Left lung (tissue), 4 donors: ENCODE measurements at regions not wholly inside any gene's neighbourhood (a gene's known extent, or its start where the extent isn't known, plus 50 kb on each side); places are given as distances from the start of the nearest gene placed in this dataset.

ENCODE experiments used
- ATAC-seq: fragments of 200-7000 bp; cut with Tn5 transposase; one replicate; pipeline ENCODE4 v1.9.1; 2020; ENCODE audit warnings: moderate library complexity
- DNase-seq, 4 donors: peaks; one replicate each; pipeline ENCODE4 v3.0.0-alpha.2; 2013 to 2020
- H3K27ac ChIP-seq, 2 donors: fragments of 200-600 bp; sonication (generic) in 1 of 2; one replicate each; pipeline versions ENCODE4 v1.5.0 to v1.8.0; 2020 to 2021
- H3K27me3 ChIP-seq, 2 donors: fragments of 200-600 bp; sonication (generic) in 1 of 2; one replicate each; pipeline versions ENCODE4 v1.5.0 to v1.8.0; 2020 to 2021
- H3K36me3 ChIP-seq, 2 donors: fragments of 200-600 bp; sonication (generic) in 1 of 2; one replicate each; pipeline versions ENCODE4 v1.5.0 to v1.8.0; 2020 to 2021
- H3K4me1 ChIP-seq, 2 donors: fragments of 200-600 bp; one replicate each; pipeline ENCODE4 v1.8.0; 2021
- H3K4me3 ChIP-seq, 2 donors: fragments of 200-600 bp; sonication (generic) in 1 of 2; one replicate each; pipeline versions ENCODE4 v1.5.0 to v1.8.0; 2020 to 2021; ENCODE audit warnings: mild to moderate bottlenecking in 1 of 2
- H3K9me3 ChIP-seq, 2 donors: fragments of 200-600 bp; sonication (generic) in 1 of 2; one replicate each; pipeline versions ENCODE4 v1.5.0 to v1.8.0; 2020 to 2021
- CTCF ChIP-seq, 2 donors: fragments of 200-600 bp; sonication (generic) in 1 of 2; IDR thresholded peaks; one replicate each; pipeline versions ENCODE4 v1.5.0 to v1.8.0; 2021; ENCODE audit warnings: antibody characterized with exemption in 2 of 2
- intact Hi-C, 2 donors: fragments of 100-400 bp; cut with DNase I; formaldehyde crosslinking; loops; one replicate each; pipeline versions ENCODE4 v1.11.2 to v1.14.2; 2022
- donor health status: DM: no; HTN: yes; CAD: no.
- donor health status: DM: no; HTN: no; CAD: no.

- no peak for DNase-seq
- no peaks in the 10 kb centered on the region for H3K9me3 ChIP-seq
- intact Hi-C loops: no loop called here
- H3K27me3 ChIP-seq: no peaks in the 10 kb centered on the region
- H3K4me3 ChIP-seq: no peak overlapping the region
- ATAC-seq: no peak
- H3K36me3 ChIP-seq: no peaks in the 10 kb centered on the region
- TF ChIP-seq CTCF (IDR thresholded peaks at IDR 0.05): no peak
- H3K27ac ChIP-seq: no peak overlapping the region
- H3K4me1 ChIP-seq: no peaks in the 10 kb centered on the region
These were observed 228.5 kb downstream of the ARPP21 start for GRCh38 chr3:35867791-35868190.

DNA sequence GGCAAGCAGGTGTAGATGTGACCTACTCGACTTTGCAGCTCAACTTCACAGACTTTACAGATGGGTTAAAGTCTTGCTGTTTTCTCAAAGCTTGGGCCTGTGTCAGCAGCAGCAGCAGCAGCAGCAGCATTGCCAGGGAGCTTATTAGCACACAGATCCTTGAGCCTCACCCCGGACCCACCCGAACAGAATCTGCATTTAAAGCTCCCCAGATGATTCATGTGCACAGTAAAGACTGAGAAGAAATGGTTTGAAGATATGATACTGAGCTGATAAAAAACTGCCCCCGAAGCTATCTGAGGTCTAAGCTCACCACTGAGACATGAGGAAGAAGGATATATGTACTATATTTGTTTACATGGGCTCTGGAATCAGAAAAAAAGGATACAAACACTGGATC lies 231.7 kb downstream of the ARPP21 start:
- Histone ChIP-seq H3K36me3 (no peaks in the 10 kb centered on the region), H3K4me3 (no peak overlapping the region), H3K9me3 (no peaks in the 10 kb centered on the region), H3K4me1 (no peaks in the 10 kb centered on the region), H3K27ac (no peak overlapping the region), H3K27me3 (no peaks in the 10 kb centered on the region)
- no peak for TF ChIP-seq CTCF (IDR thresholded peaks at IDR 0.05)
- DNase-seq: no peak
- ATAC-seq: no peak
- intact Hi-C loops: no loop called here

GRCh38 chr3:35883929-35884328 lies 244.6 kb downstream of the ARPP21 start:
- Histone ChIP-seq H3K4me1 (no peaks in the 10 kb centered on the region), H3K27me3 (no peaks in the 10 kb centered on the region), H3K9me3 (peaks cover 0 to 21% of the 10 kb centered on the region in 2 donors), H3K27ac (no peak overlapping the region), H3K4me3 (no peak overlapping the region), H3K36me3 (no peaks in the 10 kb centered on the region)
- DNase-seq: no peak
- TF ChIP-seq CTCF (IDR thresholded peaks at IDR 0.05): no peak
- no peak for ATAC-seq
- intact Hi-C loops: no loop called here

DNA sequence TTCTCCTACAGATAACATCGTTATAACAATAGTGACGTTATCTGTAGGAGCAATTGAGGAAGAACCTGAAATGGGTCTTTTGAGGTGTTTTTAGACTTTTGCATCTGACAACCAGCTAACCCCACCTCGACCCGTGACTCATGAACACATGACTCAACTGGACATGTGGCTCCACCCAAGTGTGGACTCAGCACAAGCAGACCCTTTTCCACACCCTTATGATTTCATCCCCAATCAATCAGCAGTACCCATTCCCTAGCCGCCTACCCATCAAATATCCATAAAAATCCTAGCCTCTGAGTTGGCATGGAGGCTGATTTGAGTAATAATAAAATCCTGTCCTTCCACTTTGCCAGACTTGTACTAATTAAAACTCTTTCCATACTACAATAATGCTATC lies 255.4 kb downstream of the ARPP21 start:
- DNase-seq: no peak
- Histone ChIP-seq H3K27ac (no peak overlapping the region), H3K4me1 (no peaks in the 10 kb centered on the region), H3K4me3 (no peak overlapping the region), H3K27me3 (no peaks in the 10 kb centered on the region), H3K36me3 (no peaks in the 10 kb centered on the region), H3K9me3 (no peaks in the 10 kb centered on the region)
- no peak for ATAC-seq
- intact Hi-C loops: no loop called here
- no peak for TF ChIP-seq CTCF (IDR thresholded peaks at IDR 0.05)

GRCh38 chr3:35899245-35899644 lies 259.9 kb downstream of the ARPP21 start:
- Histone ChIP-seq H3K4me1 (no peaks in the 10 kb centered on the region), H3K9me3 (no peaks in the 10 kb centered on the region), H3K4me3 (no peak overlapping the region), H3K36me3 (no peaks in the 10 kb centered on the region), H3K27ac (no peak overlapping the region), H3K27me3 (no peaks in the 10 kb centered on the region)
- intact Hi-C loops: no loop called here
- DNase-seq (no peak), ATAC-seq (no peak)
- TF ChIP-seq CTCF (IDR thresholded peaks at IDR 0.05): no peak
